MG63 (cell line): ENCODE measurements at regions not wholly inside any gene's neighbourhood (a gene's known extent, or its start where the extent isn't known, plus 50 kb on each side); places are given as distances from the start of the nearest gene placed in this dataset.

Experiments used
- DNase-seq: peaks from one replicate; pipeline ENCODE4 v3.0.0-alpha.2; 2020
- H3K27me3 ChIP-seq: fragments of 250-450 bp; sonication (Bioruptor Pico); 2 replicates; pipeline ENCODE4 v1.5.1; 2020; ENCODE audit warnings: mild to moderate bottlenecking, moderate library complexity
- H3K36me3 ChIP-seq: fragments of 250-450 bp; sonication (Bioruptor Pico); 2 replicates; pipeline ENCODE4 v1.5.1; 2020; ENCODE audit warnings: mild to moderate bottlenecking, moderate library complexity
- H3K4me3 ChIP-seq: fragments of 250-450 bp; sonication (Bioruptor Pico); 2 replicates; pipeline ENCODE4 v1.5.1; 2020; ENCODE audit warnings: mild to moderate bottlenecking, moderate library complexity
- H3K9me3 ChIP-seq: fragments of 250-450 bp; sonication (Bioruptor Pico); 2 replicates; pipeline ENCODE4 v1.5.1; 2020; ENCODE audit warnings: mild to moderate bottlenecking, moderate library complexity

DNA sequence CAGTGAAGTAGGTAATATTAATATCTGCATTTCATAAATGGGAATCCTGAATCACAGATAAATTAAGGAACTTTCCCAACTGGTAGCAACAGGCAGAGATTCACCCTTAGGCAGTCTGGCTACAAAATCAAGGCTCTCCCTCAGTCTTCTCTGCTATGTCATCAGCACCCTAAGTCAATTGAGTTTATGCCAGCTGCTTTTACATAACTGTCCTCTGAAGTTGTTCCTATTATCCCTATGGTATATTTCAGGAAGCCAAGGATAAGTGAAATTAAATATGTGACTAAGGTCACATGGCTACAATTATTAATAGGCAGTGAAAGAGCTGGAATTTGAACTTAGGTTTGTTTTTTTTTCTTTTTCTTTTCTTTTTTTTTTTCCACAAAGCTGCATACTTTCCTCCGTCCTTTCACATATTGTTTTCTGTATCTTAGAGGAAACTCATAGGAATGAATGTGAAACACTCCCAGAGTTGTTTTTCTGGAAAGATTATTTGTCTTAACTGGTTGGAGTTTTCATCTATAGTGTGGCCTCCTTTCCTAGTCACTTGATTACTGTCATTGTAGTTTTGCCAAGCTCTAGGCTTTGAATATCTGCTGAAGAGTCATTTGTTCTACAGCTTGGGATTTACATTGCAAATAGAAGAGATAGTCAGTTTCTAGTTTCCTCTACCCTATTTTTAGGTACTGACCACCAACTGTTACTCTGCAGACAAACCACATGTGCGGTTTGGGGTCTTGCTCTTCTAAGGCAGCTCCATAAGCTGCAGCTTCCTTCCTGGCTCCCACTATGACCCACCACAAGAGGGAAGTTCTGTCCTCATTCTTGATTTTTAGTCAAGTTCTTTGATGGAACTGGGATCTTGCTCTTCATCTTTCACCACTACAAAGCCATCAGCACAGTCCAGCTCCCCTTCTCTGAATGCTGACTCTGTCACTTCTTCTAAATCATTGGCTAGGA lies 338.0 kb upstream of the KIAA1217 start:
- Histone ChIP-seq H3K4me3 (no peak overlapping the region), H3K9me3 (no peaks in the 10 kb centered on the region), H3K27me3 (no peaks in the 10 kb centered on the region), H3K36me3 (no peaks in the 10 kb centered on the region)
- DNase-seq = no peak

DNA sequence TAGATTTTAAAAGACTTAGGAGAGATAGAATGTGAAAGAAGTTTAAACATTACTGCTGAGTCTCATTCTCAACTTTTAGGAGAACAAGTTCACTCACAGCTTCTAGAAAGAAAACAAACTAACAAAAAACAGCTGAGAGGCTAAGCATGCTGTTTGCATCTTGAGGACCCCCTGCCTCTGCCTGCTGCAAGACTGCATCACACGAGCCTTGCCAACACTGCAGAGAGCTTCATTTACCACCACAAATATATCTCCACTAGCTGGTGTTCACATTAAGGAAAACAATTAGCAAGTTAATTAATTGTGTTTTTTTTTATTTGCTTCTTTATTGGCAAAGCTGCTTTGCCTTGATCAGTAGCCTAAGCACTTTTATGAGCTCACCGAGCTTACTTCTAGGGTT lies 336.6 kb upstream of the KIAA1217 start:
- no peak for DNase-seq
- H3K9me3 ChIP-seq = no peaks in the 10 kb centered on the region

DNA sequence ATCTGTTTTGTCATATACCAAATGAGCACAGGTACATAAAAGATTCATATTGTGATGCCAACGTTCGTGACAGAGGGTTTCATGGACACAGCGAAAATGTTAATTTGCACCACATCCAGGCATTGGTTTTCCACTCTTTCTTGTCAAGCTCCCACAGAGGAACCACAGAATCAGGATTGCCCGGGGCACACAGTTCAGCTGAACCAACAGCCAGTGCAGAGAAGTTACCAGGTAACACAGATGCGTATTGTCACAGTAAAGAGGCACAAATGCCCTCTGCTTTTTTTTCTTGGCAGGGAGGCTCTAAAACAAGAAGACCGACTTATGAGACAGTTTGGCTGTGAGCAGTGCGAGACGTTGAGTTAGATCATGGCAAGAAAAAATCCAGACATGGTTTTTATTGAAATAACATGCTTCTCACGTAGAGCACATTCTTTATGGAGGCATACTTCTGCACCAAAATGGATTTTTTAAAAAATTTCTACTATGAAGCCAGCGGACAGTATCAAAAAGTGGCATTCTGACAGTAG lies 331.1 kb upstream of the KIAA1217 start:
- Histone ChIP-seq H3K36me3 (no peaks in the 10 kb centered on the region), H3K4me3 (no peak overlapping the region), H3K27me3 (no peaks in the 10 kb centered on the region), H3K9me3 (no peaks in the 10 kb centered on the region)
- DNase-seq = no peak

More for the DNA sequence above, 336.6 kb upstream of the KIAA1217 start:
- no peaks in the 10 kb centered on the region for H3K27me3 ChIP-seq
- no peaks in the 10 kb centered on the region for H3K36me3 ChIP-seq
- H3K4me3 ChIP-seq = no peak overlapping the region

DNA sequence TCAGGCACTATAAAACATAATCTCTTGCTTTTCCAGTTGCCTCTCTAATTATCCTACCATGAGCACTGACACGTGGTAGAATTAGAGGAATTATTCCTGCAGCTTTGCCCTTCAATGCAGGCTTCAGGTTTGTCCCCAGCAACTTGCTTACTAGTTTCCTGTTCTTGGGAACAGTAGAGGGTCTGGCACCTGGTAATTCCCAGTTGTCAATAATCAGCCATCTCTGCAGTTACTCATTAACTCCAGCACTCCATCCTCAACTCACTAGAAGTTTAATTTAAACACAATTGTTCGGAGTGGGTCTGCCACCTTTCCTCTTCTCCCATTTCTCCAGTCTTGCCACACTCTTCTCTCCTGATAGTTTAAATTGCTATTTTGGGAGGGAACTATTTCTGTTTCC lies 324.3 kb upstream of the KIAA1217 start:
- Histone ChIP-seq H3K4me3 (no peak overlapping the region), H3K9me3 (no peaks in the 10 kb centered on the region), H3K27me3 (no peaks in the 10 kb centered on the region), H3K36me3 (no peaks in the 10 kb centered on the region)
- no peak for DNase-seq

DNA sequence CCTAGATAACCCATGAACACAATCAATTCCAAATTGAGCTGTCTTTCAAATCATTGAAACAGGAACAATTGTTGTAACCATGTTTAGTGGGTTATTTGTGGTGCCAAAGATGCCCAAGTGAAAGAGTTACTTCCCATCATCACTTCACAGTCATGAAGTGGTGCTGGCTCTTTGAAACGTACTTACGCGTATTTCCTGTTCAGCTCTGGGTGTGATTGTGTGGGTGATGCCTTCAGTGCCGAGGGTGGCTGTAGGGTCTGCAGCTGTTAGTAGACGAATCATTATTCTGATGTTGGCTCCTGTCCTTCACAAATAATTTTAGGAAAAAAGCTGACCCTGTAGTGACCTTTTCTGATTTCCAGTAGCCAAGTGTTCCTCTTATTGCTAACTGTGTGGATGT lies 323.1 kb upstream of the KIAA1217 start:
- Histone ChIP-seq H3K27me3 (no peaks in the 10 kb centered on the region), H3K4me3 (no peak overlapping the region), H3K9me3 (no peaks in the 10 kb centered on the region), H3K36me3 (no peaks in the 10 kb centered on the region)
- no peak for DNase-seq

DNA sequence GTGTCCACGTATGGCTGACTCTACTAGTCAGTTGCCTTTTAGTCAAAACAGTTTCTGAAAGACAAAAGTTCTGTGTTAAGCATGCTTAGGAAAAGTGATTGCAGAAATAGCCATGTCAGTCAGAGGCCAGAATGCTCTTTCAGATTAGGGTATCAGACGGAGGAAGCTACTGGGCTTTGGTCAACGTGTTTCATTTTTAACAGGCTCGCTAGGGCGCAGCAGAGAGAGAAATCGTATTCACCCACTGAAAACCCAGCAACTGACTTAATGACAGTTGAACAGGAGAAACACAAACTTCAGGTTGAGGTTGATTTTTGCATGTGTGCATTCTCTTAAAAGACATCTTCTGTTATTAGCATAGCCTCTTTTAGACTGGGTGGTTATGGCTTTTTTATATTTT lies 322.6 kb upstream of the KIAA1217 start:
- H3K36me3 ChIP-seq = no peaks in the 10 kb centered on the region
- no peaks in the 10 kb centered on the region for H3K9me3 ChIP-seq
- no peaks in the 10 kb centered on the region for H3K27me3 ChIP-seq
- no peak overlapping the region for H3K4me3 ChIP-seq
- DNase-seq = no peak

DNA sequence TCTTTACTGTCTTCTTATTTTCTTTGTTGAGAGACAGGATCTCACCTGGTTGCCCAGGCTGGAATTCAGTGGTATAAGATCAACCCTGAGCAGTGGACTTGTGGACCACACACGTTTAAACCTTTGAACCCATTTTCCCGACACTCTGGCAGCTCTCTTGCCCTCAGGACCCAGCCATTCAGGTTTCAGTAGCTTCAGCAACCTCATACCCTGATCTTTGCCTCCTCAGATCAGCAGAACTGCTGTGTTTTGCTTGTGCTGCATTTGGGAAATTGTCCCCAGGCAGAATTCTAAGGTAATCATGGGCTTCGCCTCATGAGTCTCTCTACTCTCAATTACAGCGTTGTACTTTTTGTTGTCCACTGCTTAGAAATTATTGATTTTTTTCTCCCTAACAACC lies 317.6 kb upstream of the KIAA1217 start:
- no peaks in the 10 kb centered on the region for H3K36me3 ChIP-seq
- no peak for DNase-seq
- no peaks in the 10 kb centered on the region for H3K9me3 ChIP-seq
- no peak overlapping the region for H3K4me3 ChIP-seq
- no peaks in the 10 kb centered on the region for H3K27me3 ChIP-seq

DNA sequence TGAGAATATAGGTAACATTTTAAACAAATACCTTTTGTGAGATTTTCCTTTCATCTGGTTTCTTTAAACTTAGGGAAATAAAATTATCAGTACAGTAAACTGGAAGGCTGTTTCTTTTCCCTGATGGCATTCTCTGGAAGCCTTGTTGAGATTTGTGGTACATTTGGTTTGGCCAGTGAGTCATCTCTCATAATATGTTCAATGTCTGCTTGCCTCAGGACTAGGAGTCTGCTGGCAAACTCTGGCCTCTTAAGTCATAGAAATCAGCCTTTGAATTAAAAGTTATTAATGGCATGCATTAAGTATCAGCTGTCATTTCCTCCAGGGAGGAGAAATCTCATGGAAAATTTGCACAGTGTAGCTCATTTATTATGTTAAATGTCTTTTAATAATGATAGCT lies 316.6 kb upstream of the KIAA1217 start:
- Histone ChIP-seq H3K27me3 (no peaks in the 10 kb centered on the region), H3K9me3 (no peaks in the 10 kb centered on the region), H3K4me3 (no peak overlapping the region), H3K36me3 (no peaks in the 10 kb centered on the region)
- DNase-seq = no peak

DNA sequence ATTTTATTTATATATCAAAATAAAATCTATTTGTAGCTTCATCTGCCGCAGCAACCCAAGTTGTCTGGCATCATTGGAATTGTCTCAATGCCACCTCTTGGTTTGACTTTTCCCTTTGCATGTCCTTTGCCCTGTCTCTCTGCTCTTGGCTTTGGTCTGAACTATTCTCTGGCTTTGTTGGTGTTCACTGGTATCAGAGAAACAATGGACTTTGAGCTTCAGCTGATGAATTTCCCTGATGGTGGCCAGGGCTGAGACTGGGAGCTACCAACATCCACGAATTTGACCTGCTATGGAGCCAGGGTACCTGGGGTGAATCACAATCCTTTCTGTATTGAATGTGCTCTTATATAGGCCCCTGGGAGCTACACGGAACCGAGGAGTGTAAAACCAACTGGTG lies 311.7 kb upstream of the KIAA1217 start:
- Histone ChIP-seq H3K36me3 (no peaks in the 10 kb centered on the region), H3K4me3 (no peak overlapping the region), H3K9me3 (no peaks in the 10 kb centered on the region), H3K27me3 (no peaks in the 10 kb centered on the region)
- no peak for DNase-seq

DNA sequence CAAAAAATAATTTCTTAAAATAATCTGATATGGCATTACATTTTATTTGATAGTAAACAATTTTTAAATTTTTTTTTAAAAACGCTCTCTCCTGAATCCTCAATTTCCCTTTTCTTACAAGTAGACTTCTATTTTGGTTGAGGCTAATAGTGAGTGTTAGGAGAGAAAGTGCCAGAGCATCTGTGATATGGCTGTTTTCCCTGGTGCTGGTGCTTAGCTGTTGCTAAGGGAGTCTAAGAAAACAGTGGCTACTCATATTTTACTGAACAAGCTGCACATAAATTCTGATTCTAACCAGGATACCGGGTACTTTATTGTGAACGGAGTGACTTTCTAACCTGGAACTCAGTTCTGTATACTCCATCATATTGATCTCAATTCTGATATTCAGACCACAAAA lies 311.1 kb upstream of the KIAA1217 start:
- Histone ChIP-seq H3K27me3 (no peaks in the 10 kb centered on the region), H3K9me3 (no peaks in the 10 kb centered on the region), H3K36me3 (no peaks in the 10 kb centered on the region), H3K4me3 (no peak overlapping the region)
- DNase-seq = no peak

DNA sequence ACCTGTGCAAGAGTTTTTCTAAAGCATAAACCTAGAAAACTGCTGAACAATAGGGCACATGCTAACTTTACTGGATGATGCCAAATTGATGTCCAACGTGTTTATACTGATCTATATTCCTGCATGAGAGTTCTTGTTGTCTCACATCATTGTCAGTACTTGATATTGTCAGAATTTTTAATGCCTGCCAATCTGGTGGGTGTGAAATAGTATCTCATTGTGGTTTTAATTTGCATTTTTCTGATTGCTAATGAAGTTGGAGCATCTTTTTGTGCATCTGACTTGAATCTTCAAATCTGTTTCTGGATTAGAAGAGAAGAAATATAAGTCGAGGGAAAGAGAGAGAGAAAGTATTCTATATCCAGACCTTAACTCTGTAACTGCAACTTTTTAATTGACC lies 309.8 kb upstream of the KIAA1217 start:
- no peaks in the 10 kb centered on the region for H3K36me3 ChIP-seq
- no peaks in the 10 kb centered on the region for H3K9me3 ChIP-seq
- no peak for DNase-seq
- H3K4me3 ChIP-seq = no peak overlapping the region
- no peaks in the 10 kb centered on the region for H3K27me3 ChIP-seq

DNA sequence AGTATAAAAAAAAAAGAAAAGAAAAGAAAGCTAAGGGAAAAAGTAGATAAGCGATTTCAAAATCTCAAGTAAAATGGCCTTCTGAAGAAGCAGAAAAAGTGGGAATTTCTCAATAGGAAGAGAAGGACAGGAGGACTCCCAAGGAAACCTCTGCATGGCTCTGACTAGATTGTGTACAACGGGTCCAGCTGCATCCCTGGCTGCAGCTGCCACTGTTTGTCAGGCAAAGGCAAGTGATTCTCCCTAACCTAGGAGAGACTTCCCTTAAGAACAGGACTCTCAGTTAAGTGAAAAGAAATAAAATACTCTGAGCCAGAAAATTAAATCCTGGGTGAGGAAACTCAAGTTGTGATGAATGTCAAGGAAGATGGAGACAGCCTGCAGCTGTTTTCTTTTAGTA lies 298.6 kb upstream of the KIAA1217 start:
- H3K9me3 ChIP-seq = no peaks in the 10 kb centered on the region
- no peak for DNase-seq
- no peak overlapping the region for H3K4me3 ChIP-seq
- H3K27me3 ChIP-seq = no peaks in the 10 kb centered on the region
- H3K36me3 ChIP-seq = no peaks in the 10 kb centered on the region

DNA sequence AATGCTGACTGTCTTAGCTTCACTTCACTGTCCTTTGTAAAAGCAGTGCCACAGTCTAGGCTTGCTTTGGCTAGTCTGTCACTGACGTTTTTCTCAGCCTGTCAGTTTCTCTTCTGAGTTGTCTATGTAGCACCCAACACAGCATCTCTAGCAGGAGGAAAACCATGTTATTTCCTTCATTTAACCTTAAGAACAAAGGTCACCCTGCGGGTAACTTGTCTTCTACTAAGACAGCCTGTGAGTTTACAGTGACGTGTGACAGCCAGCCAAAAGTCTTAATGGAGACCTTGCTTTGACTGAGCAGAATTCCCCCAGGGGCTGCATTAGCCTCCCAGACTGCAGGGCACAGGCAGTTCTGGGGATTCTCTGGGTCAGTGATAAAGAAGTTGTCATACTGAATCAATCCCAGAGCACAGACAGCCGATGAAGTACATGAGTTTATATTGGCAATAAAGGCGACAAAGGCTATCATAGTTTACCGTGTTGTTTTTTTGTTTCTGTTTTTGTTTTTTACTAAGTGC lies 296.0 kb upstream of the KIAA1217 start:
- H3K4me3 ChIP-seq = no peak overlapping the region
- DNase-seq = no peak
- no peaks in the 10 kb centered on the region for H3K36me3 ChIP-seq
- H3K27me3 ChIP-seq = no peaks in the 10 kb centered on the region
- no peaks in the 10 kb centered on the region for H3K9me3 ChIP-seq

DNA sequence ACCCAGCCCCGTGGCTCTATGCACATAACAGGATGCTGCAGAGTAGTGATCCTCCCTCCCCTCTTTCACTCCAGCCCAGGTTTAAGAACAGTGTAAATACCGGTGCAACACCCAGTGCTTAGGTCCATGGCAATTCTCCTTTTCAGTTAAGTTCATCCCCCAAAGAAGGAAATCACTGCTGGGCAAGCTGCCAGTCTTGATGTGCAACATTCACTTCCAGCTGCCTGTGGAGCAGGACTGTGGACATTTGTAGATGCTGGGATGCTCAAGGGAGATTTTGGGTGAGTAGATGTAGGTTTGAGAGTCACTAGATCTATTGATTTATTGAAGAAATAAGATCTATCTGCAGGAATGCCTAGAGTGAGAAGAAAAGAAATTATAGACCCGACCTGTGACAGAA lies 294.3 kb upstream of the KIAA1217 start:
- Histone ChIP-seq H3K36me3 (no peaks in the 10 kb centered on the region), H3K4me3 (no peak overlapping the region)
- no peak for DNase-seq

DNA sequence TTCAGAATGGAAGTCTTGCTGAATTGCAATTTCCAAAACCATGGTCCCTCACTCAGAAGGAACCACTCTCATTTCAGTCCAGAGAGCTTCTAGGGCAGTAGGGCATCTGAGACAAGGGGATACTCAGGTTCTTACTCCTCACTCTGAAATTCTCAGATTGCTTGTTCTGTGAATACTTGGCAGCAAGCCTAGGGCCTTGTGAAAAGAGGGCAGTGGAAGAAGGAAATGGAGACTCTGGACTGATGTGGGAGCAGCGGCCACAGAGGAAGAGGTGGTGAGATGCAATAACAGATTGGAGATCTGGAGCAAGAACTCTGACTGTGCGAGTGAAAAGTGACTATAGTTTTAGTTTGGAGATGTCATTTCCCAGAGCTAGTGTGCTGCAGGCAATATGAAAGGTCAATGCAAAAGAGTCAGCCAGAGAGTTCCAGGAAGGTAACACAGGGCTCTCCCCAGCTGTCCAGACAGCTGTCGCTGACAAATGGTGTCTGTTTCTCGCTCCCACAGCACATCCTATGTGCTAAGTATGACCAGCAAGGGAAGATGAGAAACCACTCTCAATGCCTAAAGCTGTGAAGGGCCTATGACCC lies 291.6 kb upstream of the KIAA1217 start:
- no peak overlapping the region for H3K4me3 ChIP-seq
- no peaks in the 10 kb centered on the region for H3K36me3 ChIP-seq
- no peak for DNase-seq
- H3K9me3 ChIP-seq = no peaks in the 10 kb centered on the region
- H3K27me3 ChIP-seq = no peaks in the 10 kb centered on the region

More for the DNA sequence above, 294.3 kb upstream of the KIAA1217 start:
- no peaks in the 10 kb centered on the region for H3K27me3 ChIP-seq
- no peaks in the 10 kb centered on the region for H3K9me3 ChIP-seq

DNA sequence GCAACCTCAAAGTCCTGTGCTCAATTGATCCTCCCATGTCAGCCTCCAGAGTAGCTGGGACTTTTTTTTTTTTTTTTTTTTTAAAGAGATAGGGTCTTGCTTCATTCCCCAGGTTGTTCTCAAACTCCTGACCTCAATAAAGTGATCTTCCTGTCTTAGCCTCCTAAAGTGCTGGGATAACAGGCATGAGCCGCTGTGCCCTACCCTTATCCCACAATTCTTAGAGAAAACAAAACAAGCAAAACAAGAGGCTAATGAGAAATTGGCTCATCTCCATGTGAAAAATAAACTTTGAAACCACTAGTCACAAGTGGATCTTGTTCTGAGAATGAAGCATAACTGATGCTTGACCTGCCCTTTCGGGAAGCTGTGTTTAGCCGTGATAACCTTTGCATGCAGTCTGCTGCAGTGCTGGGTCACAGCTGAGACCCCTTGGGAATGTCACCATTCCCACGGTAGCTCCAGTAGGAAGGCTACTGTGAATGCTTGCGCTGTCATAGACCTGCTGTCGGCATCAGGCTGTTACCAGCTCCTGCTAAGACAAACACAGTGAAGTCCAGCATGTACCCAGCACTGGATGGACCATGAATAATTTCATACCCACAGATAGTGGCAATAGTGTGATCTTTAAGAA lies 290.7 kb upstream of the KIAA1217 start:
- DNase-seq = no peak
- H3K27me3 ChIP-seq = no peaks in the 10 kb centered on the region
- H3K4me3 ChIP-seq = no peak overlapping the region
- no peaks in the 10 kb centered on the region for H3K9me3 ChIP-seq
- H3K36me3 ChIP-seq = no peaks in the 10 kb centered on the region

DNA sequence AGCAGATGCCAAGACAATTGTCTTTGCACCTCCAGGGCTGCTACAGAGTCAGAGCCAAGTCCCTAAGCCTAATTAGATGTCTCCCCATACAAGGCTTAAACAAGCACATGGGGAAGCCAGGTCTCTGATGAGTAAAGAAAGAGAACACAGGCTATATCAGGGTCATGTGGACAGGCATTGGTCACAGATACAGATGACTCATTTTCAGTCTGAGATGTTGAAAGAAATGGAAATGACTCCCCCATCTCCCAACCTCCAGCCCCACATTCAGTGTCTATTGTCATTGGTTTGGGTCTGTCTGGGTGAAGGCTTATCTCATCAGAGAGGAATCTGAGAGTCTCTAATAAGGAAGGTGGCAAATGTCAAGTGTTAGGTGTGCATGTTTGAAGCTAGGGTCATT lies 290.1 kb upstream of the KIAA1217 start:
- Histone ChIP-seq H3K36me3 (no peaks in the 10 kb centered on the region), H3K27me3 (no peaks in the 10 kb centered on the region)
- no peak for DNase-seq

More for the DNA sequence above, 290.1 kb upstream of the KIAA1217 start:
- no peaks in the 10 kb centered on the region for H3K9me3 ChIP-seq
- H3K4me3 ChIP-seq = no peak overlapping the region
